ENCODE measurements at regions not wholly inside any gene's neighbourhood (a gene's known extent, or its start where the extent isn't known, plus 50 kb on each side); places are given as distances from the start of the nearest gene placed in this dataset.

DNA sequence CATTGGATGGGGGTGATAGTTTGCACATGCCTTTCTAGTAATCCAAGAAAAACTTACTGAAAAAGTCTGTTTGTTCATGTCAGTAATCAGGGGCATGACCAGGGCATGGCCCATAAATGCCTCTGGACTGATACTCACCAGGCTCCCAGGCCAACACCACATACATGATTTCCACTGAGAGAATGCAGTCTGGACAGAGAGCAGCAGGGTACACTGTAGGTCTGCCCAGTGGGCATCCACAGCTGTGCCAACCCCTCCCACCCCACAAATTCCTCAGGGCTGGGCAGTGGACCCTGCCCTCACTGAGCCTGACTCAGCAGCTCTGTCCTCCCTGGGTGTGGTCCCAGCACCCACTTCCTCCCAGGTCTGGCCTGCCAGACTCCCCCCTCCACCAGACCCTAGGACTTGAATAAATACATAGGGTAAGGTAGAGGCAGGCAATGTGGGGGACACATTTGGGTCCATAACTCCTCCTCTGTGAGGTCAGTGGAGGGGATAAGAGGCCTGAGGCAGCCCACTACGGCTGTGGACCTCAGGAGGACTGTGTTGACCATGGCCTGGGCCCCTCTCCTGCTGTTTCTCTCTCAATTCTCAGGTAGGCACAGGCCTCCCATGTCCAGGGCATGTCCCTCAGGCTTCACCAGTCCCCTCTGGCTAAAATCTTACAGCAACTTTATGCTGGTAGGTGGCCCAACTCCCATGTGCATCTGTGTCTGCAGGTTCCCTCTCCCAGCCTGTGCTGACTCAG, 92.2 kb upstream of the TOP3B start:
- no peak for DNase-seq

DNA sequence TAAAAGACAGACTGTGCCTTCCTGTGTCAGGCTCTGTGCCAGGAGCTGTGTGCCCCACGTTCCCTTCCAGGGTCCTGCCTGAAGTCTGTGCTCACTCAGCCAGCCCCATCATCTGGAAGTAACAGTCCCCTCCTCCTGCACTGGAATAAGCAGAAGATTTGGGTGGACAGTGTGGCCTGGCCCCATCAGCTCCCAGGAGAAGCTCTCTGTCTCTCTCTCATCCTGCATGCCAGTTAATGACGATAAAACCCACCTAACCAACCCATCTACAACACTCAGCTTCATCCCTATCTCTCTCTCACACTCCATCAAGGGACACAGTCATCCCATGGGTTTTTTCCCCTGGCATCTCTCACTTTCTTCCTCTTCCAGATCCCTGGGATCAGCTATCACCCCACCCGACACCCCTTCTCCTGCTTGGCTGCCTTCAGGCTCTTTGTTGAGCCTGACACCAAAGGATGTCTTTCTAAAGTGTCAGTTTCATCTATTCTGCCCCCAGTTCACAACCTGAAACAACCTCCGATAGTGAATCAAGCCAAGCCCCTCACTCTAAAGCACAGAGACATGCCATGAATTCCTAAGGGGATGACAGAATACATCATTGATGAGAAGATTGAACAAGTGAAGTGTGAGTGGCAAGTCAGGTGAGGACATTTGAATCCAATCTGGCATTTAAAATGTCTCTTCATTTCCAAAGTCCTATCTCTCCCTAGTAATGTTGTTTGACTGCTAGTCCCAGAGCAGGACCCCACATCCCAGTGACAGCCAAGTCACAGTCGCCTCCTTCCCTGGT, 91.4 kb upstream of the TOP3B start:
- DNase-seq = no peak

DNA sequence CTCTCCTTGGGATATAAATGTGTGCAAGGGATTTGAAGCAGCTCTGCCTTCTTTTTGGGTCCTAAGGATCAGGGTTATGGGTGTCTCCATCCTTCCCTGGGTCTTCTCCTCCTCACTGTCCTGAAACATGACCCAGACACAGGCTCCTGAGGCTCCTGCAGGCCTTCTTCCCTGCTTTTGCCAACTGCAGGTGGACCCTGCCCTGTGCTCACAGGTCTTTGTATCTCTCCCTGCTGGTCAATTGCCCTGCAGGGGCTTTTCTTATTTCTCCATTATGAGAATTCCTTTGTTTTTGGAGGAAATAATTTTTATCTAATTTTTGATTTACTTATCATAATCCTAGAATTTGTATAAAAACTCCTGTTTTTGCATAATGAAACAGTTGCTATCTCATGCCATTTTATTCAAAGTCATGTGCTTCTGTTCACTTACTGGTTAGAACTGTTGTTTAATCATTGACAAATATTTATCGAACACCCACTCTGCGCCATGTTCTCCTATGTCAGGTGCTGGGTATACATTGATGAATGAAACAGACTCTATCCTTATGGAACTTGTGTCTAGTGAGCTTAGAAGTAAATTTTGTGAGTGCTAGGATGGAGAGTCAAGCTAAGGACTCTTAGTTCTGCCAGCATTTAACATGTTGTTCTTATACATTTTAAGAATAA, 89.7 kb upstream of the TOP3B start:
- DNase-seq = no peak

DNA sequence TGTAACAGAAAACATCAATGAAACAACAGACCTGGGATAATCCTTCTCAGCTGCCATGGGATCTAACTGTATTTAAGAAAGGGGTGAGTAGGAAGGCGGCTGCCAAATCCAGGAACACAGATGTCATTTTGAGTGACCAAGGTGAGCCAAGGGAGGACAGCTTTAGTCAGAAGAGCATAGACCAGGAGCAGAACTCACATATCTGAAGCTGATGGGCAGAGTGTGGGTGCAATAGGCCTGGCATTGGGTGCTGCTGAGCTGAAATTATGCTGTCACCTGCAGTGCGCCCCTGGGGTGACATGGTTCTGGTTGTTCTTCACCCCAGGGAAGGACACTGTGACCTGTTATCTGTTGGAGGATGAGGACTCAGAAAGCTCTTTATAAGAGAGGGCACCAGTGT, 88.9 kb upstream of the TOP3B start:
- DNase-seq = no peak

DNA sequence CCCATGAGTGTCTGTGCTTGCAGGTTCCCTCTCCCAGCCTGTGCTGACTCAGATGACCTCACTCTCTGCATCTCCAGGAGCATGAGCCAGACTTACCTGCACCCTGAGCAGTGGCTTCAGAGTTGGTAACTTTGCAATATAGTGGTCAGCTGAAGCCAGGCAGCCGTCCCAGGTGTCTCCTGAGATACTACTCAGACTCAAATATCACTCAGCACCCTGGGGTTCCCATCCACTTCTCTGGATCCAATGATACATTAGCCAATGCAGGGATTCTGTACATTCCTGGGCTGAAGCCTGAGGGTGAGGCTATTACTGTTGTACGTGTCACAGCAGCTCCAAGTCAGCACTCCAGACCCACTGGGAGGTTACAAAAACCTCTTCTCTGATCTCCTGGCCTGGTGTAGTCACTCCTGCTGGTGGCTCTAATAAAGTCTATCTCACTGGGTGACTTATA, 87.8 kb upstream of the TOP3B start:
- no peak for DNase-seq

DNA sequence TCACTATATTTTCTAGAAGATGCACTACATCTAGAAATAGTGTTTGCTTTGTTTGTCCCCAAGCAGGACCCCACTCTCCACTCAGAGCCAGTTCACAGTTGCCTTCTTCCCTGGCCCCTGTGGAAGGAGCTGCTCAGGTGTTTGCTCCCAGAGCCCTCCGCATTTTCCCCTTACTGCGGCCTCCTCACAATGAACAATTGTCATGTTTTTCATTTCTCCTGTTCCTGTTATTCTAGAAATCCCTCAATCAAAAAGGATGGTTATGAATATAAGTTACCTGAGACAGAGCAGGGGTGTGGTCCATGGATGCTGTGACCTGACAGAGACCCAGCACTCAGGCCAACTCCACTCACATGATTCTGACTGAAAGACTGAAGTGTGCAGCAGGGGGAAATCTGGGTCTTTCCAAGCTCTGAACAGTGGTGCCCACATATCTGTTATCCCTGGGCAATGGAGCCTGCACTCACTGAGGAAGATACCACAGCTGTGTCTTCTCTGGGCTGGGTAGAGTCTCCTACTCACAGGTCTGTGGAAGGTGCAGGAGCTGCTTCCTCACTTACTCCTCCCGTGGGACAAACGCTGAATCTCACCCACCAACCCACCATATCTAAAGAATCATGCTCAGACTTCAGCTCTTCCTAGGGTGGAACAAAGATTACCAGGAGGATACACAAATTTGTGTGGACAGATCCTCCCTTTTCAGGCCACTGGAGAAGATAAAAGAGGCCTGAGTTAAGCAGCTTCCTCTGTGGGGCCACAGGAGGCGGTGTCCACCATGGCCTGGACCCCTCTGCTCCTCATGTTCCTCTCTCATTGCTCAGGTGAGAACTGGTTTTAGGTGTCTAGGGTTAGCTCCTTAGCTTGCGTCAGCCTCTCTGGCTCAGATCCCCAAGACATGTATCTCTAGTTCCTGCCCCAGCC, 87.1 kb upstream of the TOP3B start:
- DNase-seq = no peak

DNA sequence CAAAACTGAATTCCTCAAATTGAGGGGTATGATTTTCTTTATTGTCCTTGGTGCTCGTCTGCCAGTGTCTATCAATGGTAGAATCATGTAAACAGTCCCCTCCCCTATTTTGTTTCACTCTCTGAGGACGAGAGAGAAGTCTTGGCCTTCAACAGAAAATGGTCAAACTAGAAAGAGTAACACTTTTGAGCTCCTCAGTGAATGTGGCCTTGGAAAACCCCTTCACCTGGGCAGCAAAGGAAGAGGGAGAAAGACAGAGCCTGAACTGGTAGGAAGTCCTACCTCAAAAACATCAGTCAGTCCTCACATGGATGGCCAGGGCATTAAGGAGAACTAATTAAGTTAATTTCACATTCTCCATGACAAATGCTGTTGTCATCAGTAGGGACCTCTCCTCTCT, 86.1 kb upstream of the TOP3B start:
- DNase-seq = no peak

DNA sequence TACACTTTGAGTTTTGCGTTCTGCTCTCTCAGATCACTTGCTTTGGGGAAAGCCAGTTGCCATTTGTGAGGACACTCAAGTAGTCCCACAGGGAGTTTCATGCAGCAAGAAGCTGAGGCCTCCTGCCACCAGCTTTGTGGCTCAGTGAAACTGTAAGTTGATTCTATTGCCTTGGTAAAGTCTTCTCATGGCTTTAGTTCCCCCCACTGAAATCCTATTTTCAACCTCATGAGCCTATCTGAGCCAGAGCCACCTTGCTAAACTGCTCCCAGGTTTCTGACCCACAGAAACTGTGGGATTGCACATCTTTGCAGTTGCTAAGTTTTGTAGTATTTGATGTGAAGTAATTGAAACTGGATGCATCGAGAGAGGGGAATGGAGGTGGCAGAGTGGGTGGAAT, 85.4 kb upstream of the TOP3B start:
- DNase-seq = no peak

DNA sequence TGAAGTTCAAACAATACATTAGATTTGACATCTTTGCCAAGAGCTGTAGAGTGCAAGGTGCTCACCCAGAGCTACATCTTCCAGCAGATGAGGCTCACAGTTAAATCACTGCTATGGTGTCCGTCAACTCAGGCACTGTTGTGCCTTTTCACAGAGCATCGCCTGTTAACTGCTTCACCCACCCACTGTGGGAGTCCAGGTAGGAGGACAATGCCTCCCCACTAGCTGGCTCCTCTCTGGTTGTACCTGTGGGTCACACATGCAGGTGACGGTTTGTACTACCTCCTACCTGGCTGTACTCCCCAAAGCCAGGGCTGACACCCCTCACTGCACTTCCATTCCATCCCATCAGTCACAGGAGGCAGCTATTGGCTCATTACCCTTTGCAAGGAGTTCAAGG, 84.6 kb upstream of the TOP3B start:
- DNase-seq = no peak

DNA sequence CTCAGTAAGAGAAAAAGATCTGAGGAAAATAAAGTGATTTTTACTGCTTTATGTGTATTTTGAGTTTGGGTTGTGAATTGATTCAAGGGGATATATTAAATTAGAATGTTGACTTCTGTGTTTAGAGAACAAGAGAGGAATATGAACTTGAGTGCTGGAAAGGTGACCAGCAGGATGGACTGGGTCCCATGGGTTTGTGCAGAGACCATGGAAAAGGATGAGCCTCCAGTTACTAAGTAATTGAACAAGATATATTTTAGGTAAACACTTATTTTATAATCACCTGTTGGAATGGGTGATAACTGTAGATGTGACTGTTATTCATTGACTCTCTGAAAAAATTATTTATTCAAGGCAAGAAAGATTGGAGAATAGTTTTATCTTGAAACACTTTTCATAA, 82.0 kb upstream of the TOP3B start:
- no peak for DNase-seq

DNA sequence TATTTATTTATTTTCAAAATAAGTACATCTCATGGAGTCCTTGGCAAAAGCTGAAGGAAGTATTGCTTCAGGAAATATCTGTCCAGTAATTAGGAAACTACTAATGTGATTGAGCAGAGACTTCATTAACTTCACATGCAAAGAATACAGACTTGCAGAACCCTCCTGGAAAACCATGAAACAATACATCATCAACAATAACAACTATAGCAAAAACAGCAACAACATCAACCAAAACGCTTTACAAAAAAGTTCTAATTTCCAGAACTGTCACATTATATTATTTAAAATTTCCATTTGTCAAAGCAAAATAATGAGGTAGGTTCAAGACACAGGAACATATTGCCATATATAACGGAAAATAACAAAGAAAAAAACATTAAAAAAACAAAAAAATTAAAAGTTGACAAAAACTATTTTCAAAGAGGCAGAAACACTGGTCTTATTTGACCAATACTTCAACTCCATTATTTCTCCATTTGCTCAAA, 79.8 kb upstream of the TOP3B start:
- no peak for DNase-seq

DNA sequence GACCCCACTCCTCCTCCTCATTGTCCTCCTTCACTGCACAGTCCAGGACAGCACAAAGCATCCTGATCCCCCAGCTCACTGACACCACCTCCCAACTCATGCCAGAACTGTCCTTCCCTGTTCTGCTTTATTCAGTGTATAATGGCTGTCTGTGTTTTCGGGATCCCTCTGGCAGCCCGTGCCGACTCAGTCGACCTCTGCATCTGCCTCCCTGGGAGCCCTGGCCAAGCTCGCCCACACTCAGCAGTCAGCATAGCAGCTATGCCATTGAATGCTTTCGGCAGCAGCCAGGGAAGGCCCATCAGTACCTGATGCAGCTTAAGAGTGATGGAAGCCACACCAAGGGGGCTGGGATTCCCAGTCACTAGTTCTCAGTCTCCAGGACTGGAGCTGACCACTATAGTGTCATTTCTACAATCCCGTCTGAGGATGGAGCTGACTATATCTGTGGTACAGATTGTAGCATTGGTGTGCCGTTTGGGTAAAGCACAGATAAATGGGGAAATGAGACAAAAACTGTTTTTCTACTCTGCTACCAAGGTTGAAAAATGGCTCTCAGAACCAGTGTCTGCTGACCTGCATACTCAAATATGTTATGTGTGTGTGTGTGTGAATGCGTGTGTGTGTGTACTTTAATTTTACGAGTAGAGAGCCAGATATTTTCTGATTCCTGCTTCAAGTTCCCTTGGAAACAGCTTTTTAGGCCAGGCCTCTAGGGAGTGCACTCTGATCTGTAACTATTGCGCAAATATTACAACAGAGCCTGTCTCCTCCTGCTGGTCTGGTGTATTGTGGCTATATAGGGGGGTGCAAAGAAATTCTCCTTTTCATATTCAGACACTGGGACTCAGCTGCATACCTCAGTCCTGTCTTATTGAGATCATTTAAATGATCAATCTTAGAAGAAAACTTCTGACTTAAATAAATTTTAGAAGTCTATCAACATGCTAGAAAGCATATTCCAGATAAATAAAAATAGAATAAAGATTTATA, 78.8 kb upstream of the TOP3B start:
- peak; percentile 5 to 25 for DNase-seq

DNA sequence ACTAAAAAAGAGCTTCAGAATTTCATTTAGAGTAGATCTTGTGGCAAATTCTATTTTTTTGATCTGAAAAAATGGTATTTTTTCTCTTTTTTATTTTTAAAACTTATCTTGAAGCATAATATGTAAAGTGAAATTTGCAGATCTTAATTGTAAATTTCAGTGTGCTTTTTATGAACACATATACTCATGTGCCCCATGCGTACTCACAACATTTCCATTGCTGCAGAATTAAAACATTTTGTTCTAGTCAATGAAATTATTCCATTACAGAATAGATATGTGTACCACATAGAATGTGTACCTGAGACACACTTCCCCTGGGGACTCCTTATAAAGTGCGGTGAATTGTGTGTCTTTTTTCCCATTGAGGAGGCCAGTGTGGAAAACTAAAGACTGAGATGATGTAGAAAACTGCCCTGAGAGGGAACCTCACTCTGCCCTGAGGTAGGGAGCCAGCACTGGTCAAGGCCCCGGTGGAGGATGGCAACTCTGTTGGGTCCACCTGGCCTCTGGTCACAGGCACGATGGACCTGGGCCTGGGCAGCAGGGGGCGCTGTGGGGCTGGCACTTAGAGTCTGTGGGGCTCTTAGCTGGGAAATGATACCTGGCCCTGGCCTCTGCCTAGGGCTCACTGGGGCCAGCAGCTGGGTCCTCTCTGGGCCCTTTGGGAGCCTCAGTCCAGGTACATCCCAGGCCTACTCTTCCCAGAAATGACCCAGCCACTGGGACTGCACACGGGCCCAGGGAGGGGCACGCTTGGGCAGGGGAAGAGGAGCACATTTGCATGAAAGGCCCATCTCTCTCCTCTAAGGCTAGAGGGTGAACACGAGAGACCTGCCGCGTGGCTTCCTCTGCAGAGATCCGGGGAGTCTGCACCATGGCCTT, 77.9 kb upstream of the TOP3B start:
- DNase-seq = peak; percentile 12 to 71

DNA sequence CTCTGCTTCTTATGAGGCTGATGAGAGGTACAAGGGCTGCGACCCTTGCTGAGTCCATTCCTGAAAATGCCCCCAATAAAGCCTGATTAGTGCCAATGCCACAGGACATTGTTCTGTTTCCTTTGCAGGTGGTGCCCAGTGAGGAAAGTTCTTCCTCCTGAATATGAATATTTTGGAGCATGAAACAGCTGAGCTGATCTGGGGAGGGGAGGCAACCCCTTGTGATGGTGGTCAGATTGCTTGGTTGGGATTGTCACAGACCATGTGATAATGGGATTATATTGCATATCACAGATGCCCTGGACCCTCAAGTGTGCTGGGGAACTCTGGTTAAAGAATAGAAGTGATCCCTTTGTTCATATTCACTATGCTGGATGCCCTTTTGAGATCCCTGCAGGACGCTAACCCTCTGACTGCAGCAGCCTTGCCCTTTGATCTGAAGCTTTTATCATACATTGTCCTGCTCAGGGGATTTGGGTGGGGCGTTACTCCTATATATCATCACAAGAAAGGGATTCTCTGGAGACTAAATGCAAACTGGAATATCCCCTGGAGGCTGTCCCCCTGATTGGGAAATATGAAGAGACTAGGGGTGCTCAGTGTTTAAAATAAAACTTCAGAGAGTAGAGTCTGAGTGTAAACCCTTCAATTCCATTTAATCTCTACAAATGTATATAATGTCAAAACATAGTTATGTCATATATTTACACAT, 76.9 kb upstream of the TOP3B start:
- no peak for DNase-seq

DNA sequence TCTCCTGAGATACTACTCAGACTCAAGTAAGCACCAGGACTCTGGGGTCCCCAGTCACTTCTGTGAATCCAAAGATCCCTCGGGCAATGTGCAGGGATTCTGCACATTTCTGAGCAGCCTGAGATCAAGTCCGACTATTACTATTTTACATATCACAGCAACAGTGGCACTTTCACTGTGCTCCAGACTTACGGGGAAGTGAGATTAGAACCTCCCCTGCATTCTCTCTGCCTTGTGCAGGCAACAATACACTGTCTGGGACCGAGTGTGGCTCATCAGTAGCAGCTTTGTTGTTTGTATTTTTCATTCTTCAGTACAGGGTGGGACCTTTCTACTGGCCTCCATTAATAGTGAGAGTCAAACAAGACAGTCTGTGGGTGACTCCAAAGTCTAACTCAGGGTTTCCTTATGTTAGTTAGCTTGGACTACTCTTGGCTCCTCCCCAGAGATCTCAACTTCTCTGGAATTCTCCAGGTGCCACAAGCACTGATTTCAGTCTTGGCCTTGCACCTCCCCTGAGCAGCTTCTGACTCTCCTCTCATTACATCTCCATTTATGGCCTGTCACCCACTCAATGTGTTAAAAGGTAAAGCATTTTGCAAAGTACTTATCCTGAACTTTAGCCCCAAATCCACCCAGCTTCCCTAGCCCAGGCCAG, 76.2 kb upstream of the TOP3B start:
- no peak for DNase-seq

DNA sequence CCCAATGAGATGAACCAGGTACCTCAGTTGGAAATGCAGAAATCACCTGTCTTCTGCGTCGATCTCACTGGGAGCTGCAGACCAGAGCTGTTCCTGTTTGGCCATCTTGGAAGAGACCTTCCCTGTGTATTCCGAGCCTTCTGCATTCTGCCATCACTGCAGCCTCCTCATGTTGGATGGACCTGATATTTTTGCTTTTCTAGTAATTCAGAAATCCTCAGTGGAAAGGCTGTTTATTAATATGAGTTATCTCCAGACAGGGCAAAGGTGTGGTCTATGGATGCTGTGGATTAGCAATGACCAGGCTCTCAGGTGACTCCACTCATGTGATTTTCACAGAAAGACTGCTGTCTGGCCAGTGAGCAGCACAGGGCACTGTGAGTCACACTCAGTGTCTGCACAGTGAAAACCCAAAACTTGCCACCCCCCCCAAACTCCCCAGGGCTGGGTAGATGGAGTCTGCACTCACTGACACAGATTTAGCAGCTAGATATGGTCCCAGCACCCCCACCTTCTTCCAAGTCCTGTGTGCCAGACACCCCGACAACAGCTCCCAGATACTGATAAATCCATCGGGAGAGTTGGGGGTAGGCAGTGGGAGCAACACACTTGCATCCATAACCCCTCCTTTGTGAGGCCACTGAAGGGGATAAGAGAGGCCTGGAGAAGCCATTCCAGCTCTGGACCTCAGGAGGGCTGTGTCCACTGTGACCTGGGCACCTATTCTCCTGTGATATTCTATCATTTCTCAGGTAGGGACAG, 75.2 kb upstream of the TOP3B start:
- DNase-seq = no peak

DNA sequence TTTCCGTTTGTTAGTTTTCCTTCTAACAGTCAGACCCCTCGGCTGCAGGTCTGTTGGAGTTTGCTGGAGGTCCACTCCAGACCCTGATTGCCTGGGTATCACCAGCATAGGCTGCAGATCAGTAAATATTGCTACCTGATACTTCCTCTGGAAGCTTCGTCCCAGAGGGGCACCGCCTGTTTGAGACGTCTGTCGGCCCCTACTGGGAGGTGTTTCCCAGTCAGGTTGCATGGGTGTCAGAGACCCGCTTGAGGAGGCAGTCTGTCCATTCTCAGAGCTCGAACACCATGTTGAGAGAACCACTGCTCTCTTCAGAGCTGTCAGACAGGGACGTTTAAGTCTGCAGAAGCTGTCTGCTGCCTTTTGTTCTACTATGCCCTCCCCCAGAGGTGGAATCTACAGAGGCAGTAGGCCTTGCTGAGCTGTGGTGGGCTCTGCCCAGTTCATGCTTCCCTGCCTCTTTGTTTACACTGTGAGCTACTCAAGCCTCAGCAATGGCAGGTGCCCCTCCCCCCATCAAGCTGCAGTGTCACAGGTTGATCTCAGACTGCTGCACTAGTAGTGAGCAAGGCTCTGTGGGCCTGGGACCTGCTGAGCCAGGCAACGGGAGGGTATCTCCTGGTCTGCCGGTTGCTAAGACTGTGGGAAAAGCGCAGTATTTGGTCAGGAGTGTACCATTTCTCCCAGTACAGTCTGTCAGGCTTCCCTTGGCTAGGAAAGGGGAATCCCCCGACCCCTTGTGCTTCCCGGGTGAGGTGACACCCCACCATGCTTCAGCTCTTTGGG, 74.4 kb upstream of the TOP3B start:
- DNase-seq = peak in 1 of 2 experiments; percentile 4

All from NCI-H526 (cell line).